Erythroblast (primary cell): ENCODE measurements at regions not wholly inside any gene's neighbourhood (a gene's known extent, or its start where the extent isn't known, plus 50 kb on each side); places are given as distances from the start of the nearest gene placed in this dataset.
"Not testable (repeated sequence)": the region's sequence is repeated elsewhere in the genome, so short reads cannot be mapped to it uniquely, and the experiment has no call there.

Source experiments
- DNase-seq, 2 experiments: peaks; one replicate each; lab custom pipeline; 2025; lab: John Stamatoyannopoulos, UW
- GATA1 ChIP-seq: IDR thresholded peaks from 2 replicates; pipeline ENCODE4 v1.6.1; 2011; ENCODE audit warnings: low read depth, mild to moderate bottlenecking, control low read depth, low read length, moderate library complexity
- POLR2A ChIP-seq: IDR thresholded peaks from 2 replicates; pipeline ENCODE4 v1.6.1; 2011; ENCODE audit warnings: mild to moderate bottlenecking, low read length

- no peak for DNase-seq
- TF ChIP-seq GATA1, result no peak
- no peak for TF ChIP-seq POLR2A
Measured at GRCh38 chr3:162710332-162711112, 1213.9 kb downstream of the OTOL1 start.

GRCh38 chr3:162717074-162717473, 1220.5 kb downstream of the OTOL1 start:
- DNase-seq, result peak in 1 of 2 experiments; percentile 12

GRCh38 chr3:162718697-162719096, 1222.1 kb downstream of the OTOL1 start:
- no peak for TF ChIP-seq POLR2A
- DNase-seq, result no peak

- TF ChIP-seq POLR2A (no peak), GATA1 (no peak)
- DNase-seq, result peak in 1 of 2 experiments; percentile 1
Measured at GRCh38 chr3:162719684-162720341, 1223.2 kb downstream of the OTOL1 start.

- DNase-seq, result no peak
- TF ChIP-seq POLR2A (no peak), GATA1 (no peak)
Measured at GRCh38 chr3:162721736-162722135, 1225.1 kb downstream of the OTOL1 start.

GRCh38 chr3:162722337-162722736, 1225.7 kb downstream of the OTOL1 start:
- TF ChIP-seq POLR2A (no peak), GATA1 (no peak)

GRCh38 chr3:162722796-162723195, 1226.2 kb downstream of the OTOL1 start:
- not testable (repeated sequence) for DNase-seq

More at GRCh38 chr3:162722337-162722736, 1225.7 kb downstream of the OTOL1 start:
- DNase-seq, result no peak

GRCh38 chr3:162729686-162730085, 1233.1 kb downstream of the OTOL1 start:
- DNase-seq, result no peak
- TF ChIP-seq GATA1 (no peak), POLR2A (no peak)

- DNase-seq, result not testable (repeated sequence)
Measured at GRCh38 chr3:162731961-162732360, 1235.4 kb downstream of the OTOL1 start.

- DNase-seq, result no peak
- TF ChIP-seq POLR2A, result no peak
- TF ChIP-seq GATA1, result no peak
Measured at GRCh38 chr3:162738784-162739183, 1242.2 kb downstream of the OTOL1 start.

- no peak for DNase-seq
- TF ChIP-seq GATA1, result no peak
- TF ChIP-seq POLR2A, result no peak
Measured at GRCh38 chr3:162740941-162741596, 1244.5 kb downstream of the OTOL1 start.

- DNase-seq, result no peak
- TF ChIP-seq GATA1 (no peak), POLR2A (no peak)
Measured at GRCh38 chr3:162742159-162742717, 1245.6 kb downstream of the OTOL1 start.

- DNase-seq, result no peak
Measured at GRCh38 chr3:162743091-162743490, 1246.5 kb downstream of the OTOL1 start.

GRCh38 chr3:162760789-162761188, 1264.2 kb downstream of the OTOL1 start:
- TF ChIP-seq POLR2A (no peak), GATA1 (no peak)
- DNase-seq, result no peak

More at GRCh38 chr3:162743091-162743490, 1246.5 kb downstream of the OTOL1 start:
- no peak for TF ChIP-seq POLR2A
- no peak for TF ChIP-seq GATA1
